GM18907 (cell line): ENCODE measurements at regions not wholly inside any gene's neighbourhood (a gene's known extent, or its start where the extent isn't known, plus 50 kb on each side); places are given as distances from the start of the nearest gene placed in this dataset.

Experiments
- ATAC-seq: cut with Tn5 transposase; IDR thresholded peaks from one replicate; pipeline ENCODE4 v1.9.1; 2021; ENCODE audit warnings: mild to moderate bottlenecking, moderate library complexity; ENCODE audit not compliant: unreplicated experiment

DNA sequence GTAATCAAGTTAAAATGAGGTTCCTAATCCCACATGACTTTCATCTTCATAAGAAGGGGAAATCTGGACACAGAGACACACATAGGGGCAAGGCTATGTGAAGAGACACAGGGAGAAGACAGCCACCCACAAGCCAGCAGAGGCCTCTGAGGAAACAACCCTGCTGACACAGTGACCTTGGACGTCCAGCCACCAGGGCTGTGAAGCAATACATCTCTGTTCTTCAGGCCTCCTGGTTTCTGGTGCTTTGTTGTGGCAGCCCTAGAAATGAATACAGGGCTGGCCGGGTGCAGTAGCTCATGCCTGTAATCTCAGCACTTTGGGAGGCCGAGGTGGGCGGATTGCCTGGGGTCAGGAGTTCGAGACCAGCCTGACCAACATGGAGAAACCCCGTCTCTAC, 183.9 kb downstream of the CXCL12 start:
- no peak for ATAC-seq

DNA sequence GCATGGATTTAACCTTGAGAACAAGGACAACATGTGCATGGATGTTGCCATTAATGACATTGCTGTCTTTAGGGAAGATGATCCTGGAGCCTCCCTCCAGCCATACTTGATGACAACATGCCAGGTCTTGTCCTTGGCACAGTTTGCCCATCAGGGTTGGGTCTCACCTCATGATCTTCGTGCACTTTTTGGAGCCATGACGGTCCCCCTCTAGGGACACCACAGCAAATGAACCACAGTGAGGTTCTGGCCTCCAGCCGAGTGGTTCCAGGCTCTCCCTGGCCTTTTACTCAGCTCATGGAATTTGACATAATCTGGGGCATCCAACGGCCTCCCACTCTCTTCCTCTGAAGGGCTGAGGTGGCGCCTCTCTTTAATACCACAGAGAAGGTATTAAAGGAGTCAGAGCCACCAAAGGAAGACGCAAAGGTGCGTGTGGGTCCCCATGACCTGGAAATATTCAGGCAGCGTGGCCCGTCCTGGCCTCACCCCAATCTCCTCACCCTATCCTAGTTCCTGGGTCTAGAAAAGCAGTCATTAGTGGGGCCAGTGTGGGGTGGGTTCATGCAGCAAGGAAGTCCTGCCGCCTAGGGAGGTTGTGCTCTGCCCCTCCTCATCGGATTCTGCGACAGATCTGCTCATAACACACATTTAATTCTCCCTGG, 184.8 kb downstream of the CXCL12 start:
- no peak for ATAC-seq

DNA sequence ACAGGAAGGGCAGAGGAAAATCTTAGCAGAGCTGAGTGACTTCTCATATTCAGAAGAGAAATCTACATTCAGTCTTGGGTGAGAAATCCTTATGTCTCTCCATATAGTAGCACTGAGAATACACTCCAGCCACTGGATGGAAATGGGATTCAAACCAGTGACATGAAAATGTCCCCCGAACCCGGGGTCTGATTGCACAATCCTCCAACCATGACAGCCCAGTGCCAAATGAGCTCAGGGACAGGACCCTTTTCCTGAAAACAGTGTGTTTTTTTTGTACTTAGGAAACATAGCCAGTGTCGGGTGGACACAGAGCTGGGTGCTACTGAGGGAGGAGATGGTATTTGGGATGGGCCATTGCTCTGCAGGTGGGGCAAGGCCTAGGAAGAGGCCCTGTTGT, 185.6 kb downstream of the CXCL12 start:
- ATAC-seq = no peak

DNA sequence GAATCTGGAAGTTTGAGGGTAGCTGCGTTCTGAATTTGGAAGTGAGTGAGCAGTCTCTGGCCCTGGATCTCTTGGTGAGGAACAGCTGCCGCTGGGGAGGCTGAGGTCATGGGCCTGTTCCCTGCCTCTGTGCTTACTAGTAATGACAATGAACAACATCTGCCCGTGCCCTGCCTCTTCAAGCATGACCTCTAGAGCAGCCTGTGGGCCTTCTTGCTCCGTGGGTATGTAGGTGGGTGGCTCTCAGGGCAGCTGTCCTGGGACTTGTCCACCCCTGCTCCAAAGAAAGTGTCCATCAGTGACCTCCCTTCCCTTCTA, 186.2 kb downstream of the CXCL12 start:
- no peak for ATAC-seq

DNA sequence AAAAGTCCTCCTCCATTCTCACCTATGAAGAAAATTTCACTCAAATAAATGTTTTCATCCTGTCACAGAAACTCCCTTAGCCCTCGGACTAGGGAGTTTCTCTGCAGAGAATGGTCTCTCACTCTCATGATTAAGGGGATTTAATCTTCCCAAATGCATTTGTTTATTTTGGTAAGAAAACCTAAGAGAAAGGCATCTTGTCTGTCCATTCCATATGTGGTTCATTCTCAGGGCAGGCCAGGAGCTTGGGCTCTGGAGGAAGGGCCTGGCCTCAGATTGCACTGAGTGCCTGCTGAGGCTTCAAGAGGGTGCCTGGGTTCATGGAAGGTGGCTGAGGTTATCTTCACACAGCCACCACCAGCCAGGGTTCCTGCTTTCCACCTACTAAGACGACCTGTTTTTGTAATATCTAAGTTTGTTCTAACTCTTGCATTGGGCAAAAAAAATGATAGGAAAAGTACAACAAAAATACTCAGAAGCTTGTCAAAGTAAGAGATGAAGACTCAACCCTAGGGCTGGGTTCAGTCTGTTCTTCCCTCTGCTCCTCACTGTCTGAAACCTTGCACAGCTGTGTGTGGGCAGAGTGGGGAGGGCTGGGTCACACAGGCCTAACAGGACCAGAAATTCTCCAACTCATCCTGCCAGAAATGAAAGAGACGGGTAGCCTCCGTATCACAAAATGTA, 186.7 kb downstream of the CXCL12 start:
- no peak for ATAC-seq

DNA sequence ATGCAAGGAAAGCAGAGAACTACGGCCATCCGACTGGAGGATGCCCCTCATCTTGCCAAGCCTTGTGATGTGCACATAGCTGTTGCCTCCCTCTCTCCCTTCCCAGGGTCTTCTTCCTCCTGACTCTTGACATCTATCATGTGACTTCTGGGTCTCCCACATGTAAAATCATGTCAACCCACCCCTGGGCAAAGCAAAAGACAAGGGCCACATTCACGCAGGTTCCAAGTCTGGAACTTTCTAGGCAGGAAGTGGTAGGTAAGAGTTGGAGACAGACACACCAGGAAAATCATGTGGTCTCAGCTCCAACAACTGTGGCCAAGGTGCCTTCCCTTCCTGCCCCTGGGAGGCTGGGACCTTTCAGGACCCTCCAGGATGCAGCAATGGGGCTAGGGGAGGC, 187.3 kb downstream of the CXCL12 start:
- ATAC-seq = no peak

DNA sequence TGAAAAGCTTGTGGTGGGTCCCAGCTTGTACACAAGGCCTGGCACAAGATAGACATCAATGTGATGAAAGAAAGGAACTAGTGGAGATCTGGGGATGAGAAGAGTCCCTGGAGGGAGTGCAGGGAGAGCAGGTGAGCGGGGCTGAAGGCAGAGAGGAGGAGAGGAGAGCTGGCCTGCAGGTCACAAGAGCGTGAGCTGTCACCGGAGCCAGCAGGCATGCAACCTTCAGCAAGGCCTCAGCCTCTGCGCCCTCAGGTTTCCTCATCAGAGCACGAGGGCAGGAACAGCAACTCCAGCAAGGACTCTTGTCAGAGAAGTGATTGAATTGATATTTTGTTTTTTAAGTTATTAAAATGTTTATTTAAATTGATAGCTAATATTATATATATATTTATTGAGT, 188.6 kb downstream of the CXCL12 start:
- no peak for ATAC-seq

DNA sequence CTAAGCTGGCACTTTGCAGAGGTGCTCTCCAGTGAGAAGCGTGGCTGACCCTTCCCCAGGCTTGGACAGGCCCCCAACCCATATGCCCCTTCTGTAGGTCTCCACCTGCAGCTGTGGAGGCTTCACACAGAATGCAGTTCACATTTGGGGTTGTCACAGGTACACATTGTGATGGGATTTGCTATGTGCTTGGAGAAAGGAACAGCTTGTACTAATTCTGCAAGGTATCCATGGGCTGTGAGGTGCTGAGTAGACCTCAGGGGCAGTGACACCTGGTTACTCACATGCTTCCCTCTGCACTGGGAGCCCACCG, 188.9 kb downstream of the CXCL12 start:
- no peak for ATAC-seq

DNA sequence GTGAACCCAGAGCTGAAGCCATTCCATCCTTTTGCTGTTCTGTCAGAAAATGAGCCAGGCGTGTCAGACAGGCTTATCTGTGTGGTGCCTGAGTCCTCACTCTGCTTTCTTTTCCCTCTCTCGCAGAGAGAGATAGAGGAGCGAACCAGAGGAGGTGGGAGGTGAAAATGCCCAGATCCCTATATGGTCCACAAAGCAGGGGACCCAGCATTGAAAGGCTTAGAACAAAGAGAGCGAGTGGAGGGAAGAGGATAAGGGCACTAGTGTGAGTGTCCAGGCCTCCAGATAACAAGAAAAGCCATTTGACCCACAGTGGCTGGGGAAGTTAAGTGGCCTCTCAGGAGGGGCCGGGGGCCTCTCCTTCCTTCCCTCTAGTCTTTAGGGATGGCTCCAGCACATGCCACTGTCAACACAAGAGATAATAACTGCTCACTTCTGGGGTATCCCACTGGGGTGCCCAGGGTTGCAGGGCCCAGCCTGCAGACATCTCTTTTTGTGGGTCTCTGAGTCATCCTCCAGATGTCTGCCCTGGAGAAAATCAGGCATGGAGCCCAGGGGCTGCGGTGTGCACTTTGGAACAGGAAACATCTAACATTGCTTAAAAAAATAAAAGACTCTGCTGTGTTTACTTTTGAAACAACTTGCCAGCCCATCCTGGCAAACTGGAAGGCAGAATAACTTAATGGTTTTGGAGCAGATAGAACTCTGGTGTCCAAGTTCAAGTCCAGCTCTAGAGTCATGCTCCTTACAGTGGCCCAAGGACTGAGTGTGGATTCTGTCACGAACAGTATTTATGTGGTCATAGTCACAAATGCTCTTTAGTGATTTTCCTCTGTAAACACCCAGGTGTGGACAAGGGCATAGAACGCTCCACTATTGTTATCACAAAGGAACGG, 189.5 kb downstream of the CXCL12 start:
- ATAC-seq = no peak

DNA sequence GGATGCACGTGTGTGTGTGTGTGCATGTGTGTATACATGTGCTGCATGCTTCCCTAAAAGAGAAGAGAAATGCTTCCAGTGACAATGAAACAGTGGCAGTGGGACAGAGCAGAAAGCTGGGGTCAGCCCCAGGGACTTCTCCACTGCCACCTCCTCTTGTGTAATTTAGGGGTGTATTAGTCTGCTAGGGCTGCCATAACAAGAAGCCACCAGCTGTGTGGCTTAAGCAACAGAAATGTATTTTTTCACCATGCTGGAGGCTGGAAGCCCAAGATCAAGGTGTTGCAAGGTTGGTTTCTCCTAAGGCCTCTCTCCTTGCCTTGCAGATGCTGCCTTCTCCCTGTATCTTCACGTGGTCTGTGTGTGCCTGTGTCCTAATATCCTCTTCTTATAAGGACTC, 190.5 kb downstream of the CXCL12 start:
- no peak for ATAC-seq

DNA sequence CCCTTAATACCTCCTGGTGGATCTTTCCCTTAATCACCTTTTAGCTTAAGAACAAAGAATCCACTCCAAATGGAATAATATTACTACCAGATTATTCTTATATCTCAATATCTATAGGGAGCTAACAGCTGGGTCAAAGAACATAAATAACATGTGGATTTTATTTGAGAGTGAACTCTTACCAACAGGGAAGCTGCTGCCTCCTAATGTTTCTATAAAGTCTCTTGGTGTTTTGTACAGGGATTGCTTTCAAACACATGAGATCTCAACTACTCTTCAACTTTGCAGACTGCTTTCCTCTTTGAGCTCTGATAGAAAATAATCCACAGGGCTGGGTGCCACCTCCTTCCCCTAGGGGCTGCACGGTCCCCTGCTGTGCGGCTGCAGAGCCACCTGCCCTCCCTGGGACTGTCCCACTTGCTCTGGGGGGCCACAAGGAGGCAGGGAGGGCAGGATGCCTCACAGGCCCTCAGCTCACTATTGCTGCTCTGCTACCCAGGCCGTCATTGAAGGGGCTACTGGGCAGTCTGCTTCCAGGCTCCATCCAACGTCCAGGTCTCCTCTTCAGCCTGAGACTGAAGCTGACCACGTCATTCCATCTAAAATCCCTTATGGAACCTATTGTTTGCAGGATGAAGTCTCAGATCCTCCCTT, 191.2 kb downstream of the CXCL12 start:
- ATAC-seq = no peak

DNA sequence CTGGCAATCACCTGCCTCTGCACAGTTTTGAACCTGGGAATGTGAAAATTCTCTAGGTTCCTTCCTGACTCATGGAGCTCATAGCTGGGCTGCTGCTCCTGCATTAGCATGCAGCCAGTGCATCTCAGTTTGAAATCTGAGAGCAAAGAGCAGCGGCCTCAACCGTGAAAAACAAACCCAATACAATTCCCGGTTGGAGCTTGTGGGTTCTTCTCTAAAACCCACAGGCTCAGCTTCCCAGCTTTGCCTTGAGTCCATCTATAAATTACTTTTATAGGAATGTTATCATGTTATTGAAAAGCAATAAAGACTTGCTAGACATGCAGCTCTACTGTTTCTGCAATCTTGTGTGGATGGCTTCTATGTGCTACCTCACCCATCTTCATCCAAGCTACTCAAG, 191.7 kb downstream of the CXCL12 start:
- no peak for ATAC-seq

DNA sequence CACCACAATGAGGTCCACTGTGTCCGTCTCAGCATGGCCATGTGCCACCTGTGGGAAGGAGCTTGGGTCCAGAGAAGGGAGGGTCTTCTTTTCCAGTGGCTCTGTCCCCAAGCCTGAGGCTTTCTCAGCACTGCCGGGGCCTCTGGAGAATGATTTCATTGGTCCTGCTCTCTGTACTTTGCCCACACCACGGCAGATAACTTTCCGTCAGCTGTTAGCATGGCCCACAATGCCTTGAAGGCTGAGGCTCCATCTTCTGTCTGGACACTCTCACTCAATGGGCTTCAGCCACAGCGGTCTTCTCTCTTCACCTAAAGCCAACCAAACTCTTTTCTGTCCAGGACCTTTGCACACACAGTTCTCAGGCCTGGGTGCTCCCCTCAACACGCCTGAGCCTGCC, 192.5 kb downstream of the CXCL12 start:
- ATAC-seq = no peak

DNA sequence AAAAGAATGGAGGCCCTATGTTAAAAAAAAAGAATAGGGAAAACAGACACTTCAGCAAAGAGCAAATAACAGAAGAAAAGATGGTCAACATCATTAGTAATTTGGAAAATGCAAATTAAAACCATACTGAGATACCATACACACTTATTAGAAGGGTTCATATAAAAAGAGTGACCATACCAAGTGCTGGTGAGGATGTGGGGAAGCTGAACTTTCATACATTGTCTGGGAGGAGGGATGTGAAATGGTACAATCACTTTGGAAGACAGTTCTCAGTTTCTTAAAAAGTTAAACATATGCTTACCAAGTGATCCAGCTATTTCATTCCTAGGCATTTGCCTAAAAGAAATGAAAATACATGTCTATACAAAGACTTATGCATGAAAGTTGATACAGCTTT, 194.4 kb downstream of the CXCL12 start:
- ATAC-seq = no peak

DNA sequence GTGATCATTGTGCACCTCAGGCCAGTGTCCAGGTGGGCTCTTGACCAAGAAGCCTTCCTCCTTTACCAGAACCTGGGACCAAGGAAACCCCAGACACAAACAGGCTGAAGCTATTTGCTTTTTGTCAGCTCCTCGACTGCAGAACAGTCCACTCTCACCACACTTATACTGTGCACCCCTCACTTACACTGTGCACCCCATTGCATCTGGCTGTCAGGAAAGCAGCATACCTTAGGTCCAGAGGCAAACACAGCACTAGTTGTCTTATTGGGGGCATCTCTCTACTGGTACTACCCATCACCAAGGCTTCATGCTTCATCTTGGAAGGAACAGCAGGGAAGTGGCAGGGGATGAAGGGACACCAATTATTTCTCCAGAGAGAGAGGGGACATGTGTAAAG, 198.1 kb downstream of the CXCL12 start:
- ATAC-seq = no peak

DNA sequence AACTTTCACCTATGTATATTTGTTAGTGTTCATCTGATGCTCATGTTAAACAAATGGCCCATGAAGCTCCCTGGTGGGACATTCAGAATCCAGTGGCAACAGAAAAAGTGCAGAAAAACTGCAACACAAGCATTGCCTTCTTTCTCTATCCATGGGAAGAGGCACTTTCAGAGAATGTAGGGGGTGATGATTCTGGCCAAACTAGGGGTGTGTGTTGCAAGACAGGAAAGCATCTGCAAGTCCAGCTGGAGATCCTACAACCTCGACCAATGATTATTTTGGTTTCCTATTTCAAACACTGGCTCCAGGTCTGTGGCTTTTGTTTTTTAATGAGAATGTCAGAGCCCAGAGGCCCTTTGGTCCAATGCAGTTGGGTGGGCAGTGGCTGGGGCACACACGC, 198.7 kb downstream of the CXCL12 start:
- ATAC-seq = no peak

DNA sequence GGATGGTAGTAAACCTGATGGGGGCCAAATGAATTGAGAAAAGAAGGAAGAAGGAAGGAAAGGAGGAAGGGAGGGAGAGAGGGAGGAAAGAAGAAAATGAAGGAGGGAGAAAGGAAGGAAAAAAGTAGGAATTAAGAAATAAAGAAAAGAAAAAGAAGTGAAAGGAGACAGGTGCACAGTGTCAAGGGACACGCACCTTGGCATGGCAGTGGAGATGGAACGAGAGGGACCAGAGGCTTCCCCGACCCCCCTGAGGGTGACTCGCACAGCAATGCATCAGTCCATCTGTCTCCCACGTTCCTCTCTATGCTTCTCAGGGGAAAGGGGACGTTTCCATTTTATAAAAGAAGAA, 199.6 kb downstream of the CXCL12 start:
- no peak for ATAC-seq

DNA sequence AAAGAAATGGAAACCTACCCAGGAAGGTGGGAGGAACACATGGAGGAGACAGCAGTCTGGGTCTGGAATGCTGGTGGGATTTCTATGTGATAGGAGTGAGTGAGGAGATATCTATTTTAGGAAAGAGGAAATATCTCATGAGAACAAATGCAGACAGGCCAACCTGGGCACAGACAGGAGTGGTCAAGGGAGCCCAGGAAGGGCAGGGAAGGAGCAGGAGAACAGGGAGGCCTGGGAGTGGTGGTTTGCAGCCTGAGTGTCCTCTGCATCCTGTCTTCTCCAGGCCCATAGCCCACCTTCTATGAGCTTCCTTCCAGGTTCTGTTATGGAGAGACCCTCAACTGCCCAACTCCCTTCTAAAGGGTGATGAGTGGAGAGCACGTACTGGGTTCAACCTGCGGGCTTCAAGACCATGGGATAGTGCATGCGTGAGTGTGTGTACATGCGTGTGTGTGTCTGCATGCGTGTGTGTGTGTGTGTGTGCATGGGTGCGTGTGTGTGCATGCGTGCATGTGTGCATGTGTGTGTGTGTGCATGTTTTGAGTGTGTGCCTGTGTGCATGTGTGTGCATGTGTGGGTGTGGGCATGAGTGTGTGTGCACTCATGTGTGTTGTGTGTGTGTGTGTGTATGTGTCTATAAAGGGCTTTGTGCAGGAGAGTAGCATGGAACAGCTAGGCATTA, 200.1 kb downstream of the CXCL12 start:
- no peak for ATAC-seq

DNA sequence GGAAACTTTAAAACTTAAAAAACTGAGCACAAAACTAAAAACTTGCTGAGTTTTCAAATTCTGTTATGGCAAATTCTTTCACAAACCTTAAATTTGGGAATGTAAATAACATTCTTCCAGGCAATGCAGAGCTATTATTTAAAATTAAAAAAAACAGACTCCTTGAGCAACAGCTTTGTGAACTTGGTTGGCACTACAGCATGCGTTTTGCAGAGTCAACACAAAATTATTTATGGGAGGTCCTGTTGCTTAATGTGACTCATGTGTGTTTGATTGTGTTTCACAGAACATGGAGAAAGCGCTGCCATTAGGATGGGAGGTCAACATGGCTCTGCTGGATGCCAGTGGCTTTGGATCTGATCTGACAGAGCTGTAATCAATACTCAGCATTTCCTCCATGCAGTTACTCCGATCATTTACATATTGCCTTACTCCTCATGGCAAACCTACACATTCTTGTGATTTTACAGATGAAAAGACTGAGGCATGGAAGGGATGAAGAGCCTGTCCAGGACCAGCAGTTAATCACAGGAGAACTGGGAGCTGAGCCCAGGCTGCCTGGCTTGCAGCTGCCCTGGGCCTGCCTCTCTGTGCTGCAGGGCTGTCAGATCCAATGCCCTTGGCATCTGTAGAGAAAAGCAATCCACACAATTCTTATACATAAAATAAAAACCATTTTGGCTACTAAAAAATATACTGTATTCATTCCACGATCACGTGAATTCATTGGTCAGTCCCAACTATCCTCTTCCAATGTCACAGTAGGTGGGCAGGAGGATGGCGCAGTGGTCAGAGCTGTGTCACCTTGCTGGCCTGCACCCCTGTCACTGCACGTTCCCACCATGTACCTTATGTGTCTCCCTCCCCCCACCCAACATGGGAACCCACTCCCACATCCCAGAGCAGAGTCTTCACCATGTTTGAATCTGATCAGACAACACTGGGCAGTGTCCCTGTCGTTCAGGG, 200.9 kb downstream of the CXCL12 start:
- no peak for ATAC-seq

DNA sequence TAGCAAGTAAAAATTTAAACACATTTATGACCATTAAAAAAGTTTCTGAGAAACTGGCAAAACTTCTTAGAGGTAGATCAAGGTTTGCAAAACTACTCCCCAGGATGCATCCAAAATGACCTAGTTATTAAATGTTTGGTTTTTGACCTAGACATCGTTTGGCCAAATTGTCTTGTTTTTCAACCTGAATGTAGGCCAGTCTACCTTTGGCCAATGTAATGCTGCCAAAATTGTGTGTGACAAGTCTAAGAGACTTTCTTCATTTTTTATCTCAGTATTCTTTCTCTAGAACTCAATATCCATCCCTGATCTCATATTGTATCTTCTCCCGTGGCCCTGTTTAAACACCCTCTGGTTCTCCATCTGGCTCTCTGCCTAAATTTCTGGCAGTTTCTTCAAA, 202.0 kb downstream of the CXCL12 start:
- ATAC-seq = no peak
